Thyroid gland (tissue), 4 donors: ENCODE measurements at regions not wholly inside any gene's neighbourhood (a gene's known extent, or its start where the extent isn't known, plus 50 kb on each side); places are given as distances from the start of the nearest gene placed in this dataset.

ENCODE experiments used
- CTCF ChIP-seq, 6 experiments: fragments of 200-600 bp in 3 of 6; fragments of 450-650 bp in 3 of 6; sonication (generic) in 3 of 6; IDR thresholded peaks; one replicate each; pipeline ENCODE4 v1.5.1; 2016 to 2019; ENCODE audit warnings: antibody characterized with exemption in 6 of 6, mild to moderate bottlenecking in 2 of 6, inconsistent platforms in 1 of 6, moderate library complexity in 1 of 6
- POLR2A ChIP-seq, 2 donors: fragments of 450-650 bp; IDR thresholded peaks; one replicate each; pipeline ENCODE4 v1.6.1; 2017; ENCODE audit warnings: antibody characterized with exemption in 2 of 2, mild to moderate bottlenecking in 2 of 2, moderate library complexity in 1 of 2

GRCh38 chr15:39499042-39499441 lies 81.8 kb upstream of the THBS1 start:
- TF ChIP-seq CTCF (IDR thresholded peaks at IDR 0.05) = no peak
- TF ChIP-seq POLR2A (IDR thresholded peaks at IDR 0.05) = no peak
